ENCODE measurements at regions not wholly inside any gene's neighbourhood (a gene's known extent, or its start where the extent isn't known, plus 50 kb on each side); places are given as distances from the start of the nearest gene placed in this dataset.

DNA sequence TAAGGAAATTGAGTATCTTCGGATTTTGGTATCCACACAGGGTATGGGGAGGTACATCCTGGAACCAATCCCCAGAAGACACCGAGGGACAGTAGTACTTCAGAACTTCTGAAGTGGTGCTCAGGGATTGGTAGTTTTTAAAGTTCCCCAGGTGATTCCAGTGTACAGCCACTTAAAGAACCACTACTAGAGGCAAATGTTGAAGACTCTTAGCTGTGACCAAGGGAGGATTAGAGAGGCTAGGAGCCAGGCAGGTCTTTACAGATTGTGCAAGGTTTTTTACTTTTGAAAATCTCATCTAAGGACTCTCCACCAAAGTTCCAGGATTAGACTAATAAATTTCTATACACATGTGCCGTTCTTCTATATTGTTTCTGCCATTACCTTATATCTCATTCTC, 52.9 kb upstream of the GLS start:
- ATAC-seq (ENCODE audit: low read depth in 2 of 2) = no peak
- Mint-ChIP-seq H3K9me3 (no peaks in the 10 kb centered on the region), H3K4me3 (no peak overlapping the region), H3K36me3 (peaks cover 5 to 8% of the 10 kb centered on the region in 2 donors), H3K27me3 (no peaks in the 10 kb centered on the region), H3K4me1 (no peaks in the 10 kb centered on the region), H3K27ac (no peak overlapping the region)
- DNase-seq = no peak

DNA sequence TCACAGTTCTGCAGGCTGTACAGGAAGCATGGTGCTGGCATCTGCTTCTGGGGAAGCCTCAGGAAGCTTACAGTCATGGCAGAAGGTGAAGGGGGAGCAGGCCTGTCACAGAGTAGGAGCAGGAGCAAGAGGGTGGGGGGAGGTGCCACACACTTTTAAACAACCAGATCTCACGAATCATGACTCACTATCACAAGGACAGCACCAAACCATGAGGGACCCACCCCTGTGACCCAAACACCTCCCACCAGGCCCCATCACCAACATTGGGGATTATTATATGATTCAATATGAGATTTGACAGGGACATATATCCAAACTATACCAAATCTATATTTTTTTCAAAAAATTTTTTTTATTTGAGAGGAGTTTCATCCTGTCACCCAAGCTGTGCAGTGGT, 51.0 kb upstream of the GLS start:
- no peak overlapping the region for H3K27ac Mint-ChIP-seq

More for the DNA sequence above, 51.0 kb upstream of the GLS start:
- no peaks in the 10 kb centered on the region for H3K4me1 Mint-ChIP-seq
- H3K4me3 Mint-ChIP-seq = no peak overlapping the region
- peaks cover 13 to 14% of the 10 kb centered on the region in 2 donors for H3K36me3 Mint-ChIP-seq
- DNase-seq (no peak), ATAC-seq (ENCODE audit: low read depth in 2 of 2) (no peak)
- H3K9me3 Mint-ChIP-seq = no peaks in the 10 kb centered on the region
- H3K27me3 Mint-ChIP-seq = no peaks in the 10 kb centered on the region
